HG02840 (cell line): ENCODE measurements at regions not wholly inside any gene's neighbourhood (a gene's known extent, or its start where the extent isn't known, plus 50 kb on each side); places are given as distances from the start of the nearest gene placed in this dataset.
"Not testable (repeated sequence)": the region's sequence is repeated elsewhere in the genome, so short reads cannot be mapped to it uniquely, and the experiment has no call there.

Experiments used
- ATAC-seq: cut with Tn5 transposase; IDR thresholded peaks from one replicate; pipeline ENCODE4 v1.9.1; 2021; ENCODE audit warnings: mild to moderate bottlenecking, moderate library complexity, moderate number of reproducible peaks; ENCODE audit not compliant: unreplicated experiment, low FRiP score

DNA sequence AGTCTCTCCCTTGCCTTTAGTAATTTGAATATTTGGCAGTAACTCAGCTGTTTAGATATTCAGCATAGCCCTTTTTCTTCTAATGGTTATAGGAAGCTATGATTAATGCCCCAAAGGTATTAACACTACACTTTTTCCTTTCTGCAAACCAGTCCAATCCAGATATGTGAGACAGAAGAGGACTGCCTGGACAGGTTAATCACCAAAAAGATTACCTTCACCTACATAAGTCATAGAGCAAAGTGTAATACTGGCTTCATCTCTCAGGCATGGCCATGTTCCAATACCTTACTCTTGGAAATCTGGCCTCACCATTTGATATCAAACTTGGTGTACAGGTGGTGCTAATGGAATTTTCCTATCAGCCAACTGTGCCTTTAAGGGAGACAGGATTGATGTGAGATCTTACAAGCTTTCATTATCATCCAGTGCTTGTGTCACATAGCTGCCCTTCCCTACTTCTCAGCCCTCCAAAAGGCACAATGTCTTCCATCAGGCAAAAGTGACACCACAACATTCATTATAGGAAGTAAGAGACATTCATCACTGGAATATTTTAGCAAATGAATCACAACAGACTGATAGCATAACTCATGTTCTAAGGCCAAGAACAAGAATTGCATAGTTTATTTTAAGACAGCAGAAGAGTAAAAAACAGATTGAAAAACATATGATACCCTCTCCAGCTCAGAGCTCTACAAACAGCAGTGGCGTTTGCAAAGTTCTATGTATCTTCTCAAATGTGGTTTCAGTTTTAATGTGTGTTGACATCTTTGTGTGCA is 91.2 kb upstream of the PAM start:
- no peak for ATAC-seq

GRCh38 chr5:102664616-102665335 is 90.3 kb upstream of the PAM start:
- no peak for ATAC-seq

- no peak for ATAC-seq
These were observed 88.8 kb upstream of the PAM start for GRCh38 chr5:102666164-102666946.

- no peak for ATAC-seq
These were observed 86.7 kb upstream of the PAM start for GRCh38 chr5:102668220-102668932.

- ATAC-seq = no peak
These were observed 84.8 kb upstream of the PAM start for GRCh38 chr5:102670224-102670836.

- ATAC-seq = not testable (repeated sequence)
These were observed 83.9 kb upstream of the PAM start for GRCh38 chr5:102671033-102671734.

DNA sequence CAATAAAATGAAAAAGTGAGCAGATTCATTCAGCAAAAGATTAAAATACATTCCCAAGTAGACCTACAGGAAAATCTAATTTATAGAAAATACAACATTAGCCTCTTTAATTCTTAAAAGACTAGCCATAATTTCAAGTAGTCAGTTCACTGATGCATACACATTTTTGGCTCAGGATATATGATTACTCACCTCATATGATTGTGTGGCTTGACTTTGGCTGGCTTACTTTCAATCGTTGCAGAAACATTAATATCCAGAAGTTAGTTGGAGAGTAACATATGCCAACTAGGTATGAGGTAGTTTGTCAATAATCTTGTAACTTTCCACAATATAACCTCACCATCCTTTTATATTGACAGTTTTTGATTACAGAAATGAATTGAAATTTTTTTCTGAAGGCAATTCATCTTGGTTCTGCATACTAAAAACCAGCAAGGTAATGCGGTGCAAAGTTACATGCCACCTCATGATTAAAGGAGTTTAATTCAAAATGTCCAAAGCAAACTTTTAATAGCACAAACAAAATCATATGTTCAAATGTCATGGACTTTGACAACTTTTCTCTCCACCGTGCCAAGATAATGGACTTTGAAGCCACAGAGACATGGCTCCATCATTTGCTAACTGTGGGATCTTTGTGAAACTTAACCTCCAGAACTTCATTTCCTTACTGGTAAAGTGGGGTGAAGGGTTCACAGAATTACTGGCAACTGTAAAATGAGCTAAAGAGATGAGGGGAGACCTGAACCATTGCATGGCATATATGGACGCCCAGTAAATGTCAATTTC is 76.6 kb upstream of the PAM start:
- no peak for ATAC-seq

DNA sequence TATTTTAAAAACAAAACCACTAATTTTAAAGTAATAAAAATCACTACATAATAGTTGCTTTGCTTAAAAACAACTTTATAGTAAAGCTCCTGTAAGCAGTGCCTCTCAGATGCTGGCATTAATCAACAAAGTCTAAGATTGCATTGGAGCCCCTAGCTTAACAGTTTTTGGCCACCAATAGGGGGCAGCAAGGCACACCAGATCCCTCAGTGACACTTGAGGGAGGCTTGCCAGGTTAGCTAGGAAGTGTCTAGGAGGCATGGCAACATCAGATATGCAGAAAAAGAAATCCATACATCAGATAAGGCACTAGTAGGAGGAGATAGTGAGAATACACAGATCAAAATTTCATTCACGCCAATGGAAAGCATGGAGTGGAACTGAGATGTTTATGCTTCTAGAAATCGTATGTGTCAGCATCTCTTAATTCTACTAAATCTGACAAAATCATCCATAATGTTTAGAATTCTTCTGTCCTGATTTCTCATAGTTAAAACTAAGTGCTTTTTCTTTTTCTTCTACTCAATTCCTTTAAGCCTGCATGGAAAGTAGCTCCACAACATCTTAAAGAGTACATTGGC is 73.6 kb upstream of the PAM start:
- ATAC-seq = peak; percentile 85

DNA sequence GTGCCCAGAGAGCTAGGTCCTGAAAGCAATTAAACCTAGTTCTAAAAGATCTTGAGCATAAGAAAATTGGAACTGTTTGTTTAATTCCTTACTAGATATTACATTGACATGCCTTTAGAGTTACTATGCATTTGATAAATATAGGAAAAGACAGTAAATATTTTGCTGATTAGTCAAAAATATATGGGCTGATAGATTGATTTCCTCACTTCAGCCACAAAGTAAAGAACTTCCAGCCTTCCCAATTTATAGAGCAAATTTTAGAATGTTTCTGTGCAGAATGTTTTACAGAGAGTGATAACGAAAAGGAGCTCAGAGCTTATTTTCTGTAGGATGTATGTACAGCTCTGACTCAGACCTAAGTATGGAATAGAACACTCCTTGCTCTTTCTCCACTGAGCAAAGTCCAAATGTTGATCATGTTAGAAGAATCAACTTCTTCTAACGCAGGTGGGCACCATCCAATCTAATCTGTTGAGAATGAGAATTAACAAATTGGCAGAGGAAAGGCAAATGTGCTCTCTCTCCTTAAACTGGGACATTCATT is 72.9 kb upstream of the PAM start:
- no peak for ATAC-seq

GRCh38 chr5:102688076-102688475 is 67.0 kb upstream of the PAM start:
- ATAC-seq = not testable (repeated sequence)

GRCh38 chr5:102688581-102689342 is 66.3 kb upstream of the PAM start:
- ATAC-seq = not testable (repeated sequence)

DNA sequence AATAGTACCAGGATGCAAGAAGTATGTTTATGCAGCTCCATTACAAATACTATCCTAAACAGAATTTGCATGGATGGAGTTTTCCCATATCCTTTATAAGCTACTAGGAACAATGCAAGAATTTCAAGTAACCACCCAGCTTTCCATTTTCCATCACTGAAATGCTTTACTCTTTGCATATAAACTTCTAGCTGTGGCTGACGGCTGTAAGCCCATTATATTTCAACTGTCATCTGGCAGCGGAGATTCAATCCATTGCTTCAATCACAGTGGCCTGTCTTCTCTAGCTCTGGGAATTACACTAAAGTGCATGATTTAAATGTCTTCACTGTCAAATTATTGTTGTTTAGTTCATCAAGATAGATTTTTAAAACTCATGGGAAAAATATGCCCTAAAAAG is 64.2 kb upstream of the PAM start:
- no peak for ATAC-seq

DNA sequence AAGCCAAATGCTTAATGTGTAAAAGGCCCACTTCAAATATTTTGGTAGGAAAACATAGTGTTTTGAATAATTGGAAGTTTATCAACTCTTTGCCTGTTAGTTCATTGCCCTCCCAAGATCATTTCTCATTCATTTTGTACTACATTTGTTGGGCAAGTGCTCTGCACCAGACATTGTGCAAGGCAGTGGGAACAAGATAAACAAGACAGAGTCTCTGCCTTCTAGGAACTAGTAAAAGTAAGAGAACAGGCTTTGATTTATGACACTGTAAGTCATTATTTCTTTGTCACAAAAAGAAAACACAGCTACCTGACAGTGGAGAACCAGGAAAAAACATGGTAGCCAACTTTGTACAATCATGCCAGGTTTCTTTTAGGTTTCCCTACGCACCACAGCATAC is 63.7 kb upstream of the PAM start:
- no peak for ATAC-seq

DNA sequence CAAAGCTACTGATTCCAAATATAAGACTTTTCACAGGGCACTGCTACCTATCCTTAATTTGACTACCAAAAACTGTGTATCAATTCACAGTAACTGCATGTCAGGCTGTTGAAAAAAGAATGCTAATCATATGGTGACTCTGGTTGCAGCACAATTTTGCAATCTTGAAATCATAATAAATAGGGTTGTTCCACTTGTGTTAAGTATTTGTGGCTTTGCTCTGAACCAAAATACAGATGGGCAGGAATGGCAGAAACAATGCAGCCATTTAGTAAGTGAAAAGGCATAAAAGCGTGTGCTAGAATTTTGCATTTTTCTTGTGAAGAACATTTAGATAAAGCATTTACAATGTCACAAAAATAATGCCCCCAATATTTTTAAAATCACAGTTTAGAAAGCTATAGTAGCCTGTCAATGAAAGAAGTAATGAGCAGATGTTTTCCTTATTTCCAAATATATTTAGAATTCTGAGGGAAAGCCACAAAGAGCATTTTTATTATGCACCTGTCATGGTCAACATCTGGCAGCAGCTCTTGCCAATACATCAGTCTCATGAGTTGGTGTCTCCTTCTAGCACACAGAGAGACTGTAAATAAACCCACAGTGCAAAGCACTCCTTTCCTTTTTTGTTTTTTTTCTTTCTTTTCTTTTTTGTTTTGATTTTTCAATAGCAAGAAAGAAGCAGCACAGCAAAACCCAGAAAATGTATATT is 54.8 kb upstream of the PAM start:
- ATAC-seq = no peak

DNA sequence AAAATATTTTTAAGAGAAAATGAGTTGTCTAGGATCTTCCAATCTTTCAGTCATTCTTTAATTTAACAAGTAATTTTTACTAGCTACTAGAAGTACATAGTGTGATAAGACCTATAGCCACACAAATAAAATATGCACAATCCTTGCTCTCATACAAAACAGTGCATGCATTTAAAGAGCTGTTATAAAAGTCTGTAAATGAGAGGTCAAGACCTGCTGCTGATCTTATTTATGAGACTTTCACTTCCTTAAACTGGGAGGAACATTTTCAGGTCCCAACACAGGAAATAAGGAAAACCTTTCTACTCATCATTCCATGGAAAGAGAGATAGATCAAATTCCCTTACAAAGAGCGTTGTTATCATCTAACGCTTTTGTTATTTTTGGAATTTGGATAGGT is 54.2 kb upstream of the PAM start:
- ATAC-seq = no peak

GRCh38 chr5:102701748-102702147 is 53.4 kb upstream of the PAM start:
- ATAC-seq = no peak
